Middle frontal gyrus (tissue), 1 donor: ENCODE measurements at regions not wholly inside any gene's neighbourhood (a gene's known extent, or its start where the extent isn't known, plus 50 kb on each side); places are given as distances from the start of the nearest gene placed in this dataset.
A peak's percentile ranks its signal among the peaks of the same experiment; 100 is the strongest.
"Not testable (repeated sequence)": the region's sequence is repeated elsewhere in the genome, so short reads cannot be mapped to it uniquely, and the experiment has no call there.

Source experiments
- DNase-seq: peaks from one replicate; pipeline ENCODE4 v3.0.0-alpha.2; 2015; ENCODE audit warnings: low spot score; ENCODE audit errors: extremely low spot score

GRCh38 chr16:9627427-9627826, 536.0 kb downstream of the HAPSTR1 start:
- DNase-seq = no peak

DNA sequence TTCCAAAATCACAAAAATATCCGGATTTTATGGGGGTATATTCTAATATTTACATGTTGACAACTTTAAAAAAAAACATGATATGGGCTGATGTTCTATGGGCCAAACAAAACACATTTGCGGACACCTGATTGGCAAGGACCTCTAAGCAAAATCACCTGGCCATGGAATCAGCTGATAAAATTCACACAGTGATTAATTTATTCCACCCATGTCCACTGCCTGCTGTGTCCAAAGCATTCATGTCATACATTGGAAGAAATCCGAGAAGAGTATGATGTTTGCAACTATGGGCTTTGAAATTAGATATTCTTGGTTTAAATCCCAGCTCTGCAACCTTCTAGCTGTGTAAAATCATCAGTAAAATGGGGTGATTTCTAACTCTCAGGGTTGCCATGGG, 538.7 kb downstream of the HAPSTR1 start:
- DNase-seq = no peak

- no peak for DNase-seq
These were observed 539.5 kb downstream of the HAPSTR1 start for GRCh38 chr16:9630985-9631384.

DNA sequence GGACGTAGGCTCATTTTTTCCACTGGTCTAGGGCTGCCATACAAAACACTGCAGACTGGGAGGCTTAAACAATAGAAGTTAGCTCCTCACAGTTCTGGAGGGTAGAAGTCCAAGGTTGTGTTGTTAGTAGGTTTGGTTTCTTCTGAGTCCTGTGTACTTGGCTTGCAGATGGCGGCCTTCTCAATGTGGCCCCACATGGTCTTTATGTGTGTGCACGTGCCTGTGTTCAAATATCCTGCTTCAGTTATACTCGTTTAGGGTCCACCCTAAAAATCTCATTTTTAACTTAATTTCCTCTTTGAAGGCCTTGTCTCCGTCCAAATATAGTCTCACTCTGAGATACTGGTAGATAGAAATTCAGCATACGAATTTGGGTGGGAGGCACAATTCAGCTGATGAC, 542.4 kb downstream of the HAPSTR1 start:
- no peak for DNase-seq

GRCh38 chr16:9635150-9635720, 543.8 kb downstream of the HAPSTR1 start:
- not testable (repeated sequence) for DNase-seq

GRCh38 chr16:9644258-9644657, 538.0 kb downstream of the GRIN2A start:
- no peak for DNase-seq

- DNase-seq = no peak
These were observed 536.3 kb downstream of the GRIN2A start for GRCh38 chr16:9645911-9646310.

DNA sequence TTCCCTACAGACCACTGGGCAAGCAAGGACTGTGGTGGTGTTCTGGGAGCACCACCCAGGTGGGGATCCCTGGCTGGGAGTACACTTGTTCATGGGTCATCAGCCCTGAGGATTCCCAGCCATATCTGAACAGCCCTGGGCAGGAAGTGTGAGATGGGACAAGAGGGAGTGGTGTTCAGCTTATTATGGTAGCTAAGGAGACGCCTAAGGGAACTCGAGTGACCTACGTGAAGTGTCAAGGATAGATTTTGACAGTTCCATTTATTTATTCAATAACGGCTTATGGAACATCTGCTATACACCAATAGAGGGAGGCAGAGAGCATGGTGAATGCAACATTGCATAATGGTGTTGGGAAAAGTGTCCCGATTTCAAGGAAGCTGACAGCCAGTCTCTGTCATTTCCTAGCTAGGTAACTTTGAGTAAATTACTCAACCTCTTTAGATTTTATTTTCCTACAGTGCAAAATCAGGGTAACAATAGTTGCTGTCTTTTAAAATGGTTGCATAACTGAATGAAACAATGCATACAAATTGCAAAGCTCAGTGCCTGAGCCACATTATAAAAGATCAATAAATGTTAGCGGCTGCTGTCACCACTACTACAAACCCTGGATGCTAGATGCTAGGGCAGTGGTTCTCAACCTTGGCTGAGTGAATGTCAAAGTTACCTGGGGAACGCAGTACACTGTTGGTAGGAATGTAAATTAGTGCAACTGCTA, 534.1 kb downstream of the GRIN2A start:
- no peak for DNase-seq

DNA sequence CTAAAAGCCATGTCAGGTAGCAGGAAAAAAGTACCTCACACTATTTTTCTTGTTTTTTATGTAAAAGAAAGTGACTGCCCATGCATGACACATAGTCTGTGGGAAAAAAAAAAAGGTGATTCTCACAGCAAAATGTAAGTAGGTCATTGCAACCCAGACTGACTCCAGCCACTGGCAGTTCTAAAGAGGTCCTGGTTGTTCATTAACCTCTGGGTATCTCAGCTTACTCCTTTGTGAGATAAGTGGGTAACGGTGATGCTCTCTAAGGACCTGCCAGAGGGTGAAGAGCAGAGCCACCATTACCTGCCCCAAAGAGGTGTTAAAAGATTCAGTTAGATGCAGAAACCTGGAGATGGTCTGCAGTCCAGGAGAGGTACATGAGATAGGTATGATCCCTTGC, 531.9 kb downstream of the GRIN2A start:
- no peak for DNase-seq

- no peak for DNase-seq
These were observed 527.2 kb downstream of the GRIN2A start for GRCh38 chr16:9655051-9655450.

GRCh38 chr16:9657641-9658040, 524.6 kb downstream of the GRIN2A start:
- DNase-seq = no peak

DNA sequence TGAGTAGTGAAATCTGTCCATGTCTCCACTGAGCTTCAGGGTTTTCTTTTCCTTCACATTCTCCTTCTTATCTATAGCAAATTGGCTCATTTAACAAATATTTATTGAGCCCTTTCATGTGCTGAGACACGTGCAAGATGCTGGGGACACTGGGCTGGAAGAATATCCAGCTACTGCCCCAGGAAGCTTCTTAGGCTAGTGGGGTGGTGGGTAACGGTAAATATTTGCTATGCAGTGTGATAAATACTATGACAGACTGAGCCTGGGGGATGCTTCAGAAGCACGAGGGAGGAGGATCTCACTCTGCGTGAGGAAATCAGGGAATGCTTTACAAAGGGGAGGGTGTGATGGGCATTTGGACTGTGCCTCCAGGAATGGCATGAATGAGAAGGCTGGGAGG, 524.1 kb downstream of the GRIN2A start:
- no peak for DNase-seq

DNA sequence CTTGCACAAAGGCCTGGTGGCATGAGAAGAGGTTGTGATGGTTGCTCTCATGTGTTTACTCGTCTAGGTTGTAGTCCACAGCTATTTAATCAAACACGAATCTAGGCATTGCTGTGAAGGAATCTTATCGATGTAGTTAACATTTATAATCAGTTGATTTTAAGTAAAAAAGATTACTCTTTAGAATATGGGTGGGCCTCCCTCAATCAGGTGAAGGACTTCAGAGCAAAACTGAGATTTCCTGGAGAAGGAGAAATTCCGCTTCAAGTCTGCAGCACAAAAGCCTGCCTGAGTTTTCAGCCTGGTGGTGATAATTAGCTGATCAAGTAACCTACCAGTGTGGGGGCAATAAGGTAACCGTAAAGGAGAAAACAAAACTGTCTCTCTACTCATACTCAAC, 523.6 kb downstream of the GRIN2A start:
- DNase-seq = no peak

DNA sequence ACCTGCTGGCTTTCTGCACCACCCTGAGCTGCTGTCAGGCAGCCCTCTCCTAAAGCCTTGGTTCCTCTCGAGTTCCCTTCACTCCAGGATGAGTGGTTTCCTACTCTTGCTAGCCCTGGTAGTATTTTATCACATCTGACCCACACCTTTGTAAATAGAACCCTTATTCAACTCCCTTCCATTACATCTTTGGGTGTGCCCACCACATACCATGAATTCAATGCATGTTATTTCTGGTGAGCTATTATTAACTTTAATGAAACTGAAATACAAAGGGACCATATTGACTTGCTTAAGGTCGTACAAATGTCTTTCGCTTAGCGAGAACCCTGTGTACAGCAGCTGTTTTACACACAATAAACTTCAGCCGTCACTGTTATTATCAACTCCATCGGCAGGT, 521.3 kb downstream of the GRIN2A start:
- no peak for DNase-seq

DNA sequence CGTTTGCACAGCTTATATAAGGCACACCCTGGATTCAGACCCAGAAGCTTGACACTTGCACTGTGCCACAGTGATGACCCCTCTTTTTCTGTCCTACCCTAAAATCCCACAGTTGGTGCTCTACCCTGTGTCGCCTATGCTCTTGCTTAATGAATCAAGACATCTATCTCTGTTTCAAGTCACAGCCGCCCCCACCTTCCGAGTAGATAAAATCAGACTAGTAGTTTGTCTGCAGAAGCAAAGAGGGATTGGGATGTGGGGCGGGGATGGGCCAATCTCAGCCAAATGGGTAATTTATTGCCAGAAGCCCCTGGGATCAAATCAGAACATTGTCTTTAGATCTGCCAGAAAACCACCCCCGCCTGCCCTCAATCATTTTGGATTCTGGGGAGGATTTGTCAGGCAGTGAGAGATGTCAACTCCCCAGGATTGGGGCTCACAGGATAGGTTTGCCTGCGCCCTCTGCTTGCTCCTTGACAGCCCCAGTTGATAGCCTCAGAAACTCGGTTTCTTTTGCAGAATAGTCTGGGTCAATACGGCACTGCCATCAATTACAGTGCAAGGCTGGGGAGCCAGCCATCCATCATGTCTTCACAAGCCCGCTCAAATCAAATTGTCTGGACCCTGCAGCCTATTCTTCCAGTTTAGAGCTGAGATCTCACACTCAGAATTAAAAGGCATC, 520.8 kb downstream of the GRIN2A start:
- DNase-seq = no peak

DNA sequence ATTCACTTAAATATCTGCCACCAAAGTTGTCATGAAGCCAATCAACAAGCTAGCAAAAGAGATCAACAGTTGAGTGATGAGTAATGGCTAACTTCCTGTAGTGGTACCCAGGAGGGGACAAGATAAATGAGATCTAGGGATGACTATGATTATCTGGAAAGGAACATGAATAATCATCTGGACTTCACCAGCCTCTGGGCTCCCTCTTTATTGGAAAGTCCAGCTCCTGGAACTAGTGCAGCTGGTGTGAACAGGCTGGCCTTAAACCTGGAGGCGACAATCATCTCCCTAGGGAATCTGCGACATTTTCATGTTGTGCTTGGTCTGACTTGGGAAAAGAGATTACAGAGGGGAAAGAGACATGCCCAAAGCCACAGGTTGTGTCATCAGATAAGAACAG, 518.6 kb downstream of the GRIN2A start:
- no peak for DNase-seq

- DNase-seq = no peak
These were observed 516.4 kb downstream of the GRIN2A start for GRCh38 chr16:9665851-9666271.

DNA sequence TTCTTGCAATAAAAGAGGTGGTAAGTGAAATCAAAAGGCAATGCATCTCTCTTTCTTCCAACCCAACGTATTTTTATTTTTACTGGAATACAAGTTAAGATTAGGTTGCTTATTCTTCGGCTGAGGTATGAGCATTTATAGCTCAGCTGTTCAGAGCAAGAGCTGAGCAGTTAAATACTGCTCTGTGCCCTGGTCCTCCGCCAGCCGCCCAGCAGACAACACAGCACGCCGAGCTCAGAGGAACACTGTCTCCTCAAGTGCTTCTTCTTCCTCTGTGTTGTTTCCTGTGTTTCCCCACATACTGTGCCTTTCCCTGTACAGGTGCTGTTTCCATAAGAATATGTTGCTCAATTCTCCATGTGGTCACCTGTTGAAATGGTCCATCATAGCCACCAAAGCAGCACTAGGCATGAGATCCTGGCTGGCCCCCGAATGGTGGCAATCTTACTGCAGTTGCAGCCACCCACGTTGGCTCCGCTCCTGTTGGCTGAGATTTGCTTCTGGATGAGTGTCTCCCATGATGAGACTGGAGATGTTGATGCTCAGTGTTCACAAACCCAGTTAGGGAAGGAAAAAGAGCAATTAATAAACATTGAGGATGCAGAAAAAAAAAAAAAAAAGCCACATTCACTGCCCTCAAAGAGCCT, 515.3 kb downstream of the GRIN2A start:
- DNase-seq = peak; percentile 24

DNA sequence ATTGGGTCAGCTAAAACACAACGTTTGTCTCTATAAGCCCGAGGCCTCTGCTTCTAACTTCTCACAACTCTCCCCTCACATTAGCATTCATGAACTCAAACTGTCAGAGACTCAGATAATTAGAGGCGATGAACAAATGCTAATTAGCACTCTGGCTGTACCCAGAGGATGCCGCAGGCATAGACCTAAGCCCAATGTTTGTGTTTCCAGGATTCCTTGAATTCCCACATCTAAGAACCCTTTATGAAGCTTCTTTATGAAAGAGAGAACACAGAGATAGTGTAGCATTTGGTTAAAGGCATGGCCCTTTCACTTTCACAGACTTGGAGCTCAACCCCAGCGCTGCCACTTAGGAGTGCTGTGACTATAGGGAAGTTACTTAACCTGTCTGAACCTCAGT, 512.2 kb downstream of the GRIN2A start:
- no peak for DNase-seq

GRCh38 chr16:9670616-9671015, 511.6 kb downstream of the GRIN2A start:
- not testable (repeated sequence) for DNase-seq

DNA sequence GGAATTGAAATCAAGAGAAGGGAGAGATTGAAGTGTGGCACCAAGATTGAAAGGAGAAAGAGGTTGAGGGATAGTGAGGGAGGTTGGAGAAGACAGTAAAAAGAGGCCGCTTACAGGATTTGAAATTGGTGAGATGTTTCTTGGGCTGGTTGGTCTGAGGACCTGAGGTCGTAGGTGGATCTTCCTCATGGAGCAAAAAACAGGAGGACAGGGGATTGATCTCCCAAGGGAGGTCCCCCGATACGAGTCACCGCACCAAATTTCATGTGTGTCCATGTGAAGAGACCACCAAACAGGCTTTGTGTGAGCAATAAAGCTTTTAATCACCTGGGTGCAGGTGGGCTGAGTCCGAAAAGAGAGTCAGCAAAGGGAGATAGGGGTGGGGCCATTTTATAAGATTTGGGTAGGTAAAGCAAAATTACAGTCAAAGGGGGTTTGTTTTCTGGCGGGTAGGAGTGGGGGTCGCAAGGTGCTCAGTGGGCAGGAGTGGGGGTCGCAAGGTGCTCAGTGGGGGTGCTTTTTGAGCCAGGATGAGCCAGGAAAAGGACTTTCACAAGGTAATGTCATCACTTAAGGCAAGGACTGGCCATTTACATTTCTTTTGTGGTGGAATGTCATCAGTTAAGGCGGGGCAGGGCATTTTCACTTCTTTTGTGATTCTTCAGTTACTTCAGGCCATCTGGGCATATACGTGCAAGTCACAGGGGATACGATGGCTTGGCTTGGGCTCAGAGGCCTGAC, 505.5 kb downstream of the GRIN2A start:
- not testable (repeated sequence) for DNase-seq

DNA sequence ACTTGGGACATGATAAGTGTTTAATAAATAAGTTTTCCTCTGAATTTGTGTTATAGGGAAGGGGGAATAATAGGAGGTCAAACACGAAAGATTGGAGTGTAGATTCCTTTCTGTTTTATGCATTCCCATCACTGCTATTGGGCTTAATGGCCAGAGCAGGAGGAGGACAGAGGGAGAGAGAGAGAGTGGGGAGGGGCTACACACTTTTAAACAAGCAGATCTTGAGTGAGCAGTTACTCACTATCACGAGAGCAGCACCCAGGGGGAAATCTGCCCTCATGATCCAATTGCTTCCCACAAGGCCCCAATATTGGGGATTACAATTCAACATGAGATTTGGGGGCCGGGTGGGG, 505.0 kb downstream of the GRIN2A start:
- no peak for DNase-seq
